ENCODE measurements at regions not wholly inside any gene's neighbourhood (a gene's known extent, or its start where the extent isn't known, plus 50 kb on each side); places are given as distances from the start of the nearest gene placed in this dataset.

GRCh38 chr21:41067709-41068108 lies 100.3 kb upstream of the BACE2 start:
- TF ChIP-seq CTCF (IDR thresholded peaks at IDR 0.05; ENCODE audit: low read depth, low read length, poor library complexity, severe bottlenecking) (no peak), EZH2phosphoT487 (IDR thresholded peaks at IDR 0.05; ENCODE audit: borderline replicate concordance, low read length) (no peak)

All from DOHH2 (cell line).